HG02763 (cell line): ENCODE measurements at regions not wholly inside any gene's neighbourhood (a gene's known extent, or its start where the extent isn't known, plus 50 kb on each side); places are given as distances from the start of the nearest gene placed in this dataset.
"Not testable (repeated sequence)": the region's sequence is repeated elsewhere in the genome, so short reads cannot be mapped to it uniquely, and the experiment has no call there.

Source experiments
- ATAC-seq: cut with Tn5 transposase; IDR thresholded peaks from one replicate; pipeline ENCODE4 v1.9.1; 2021; ENCODE audit warnings: mild to moderate bottlenecking, moderate library complexity; ENCODE audit not compliant: unreplicated experiment

- not testable (repeated sequence) for ATAC-seq
Observed at GRCh38 chr1:244156617-244157016, 105.5 kb downstream of the ZBTB18 start.

GRCh38 chr1:244157731-244158438 is 106.8 kb downstream of the ZBTB18 start:
- ATAC-seq, result no peak

GRCh38 chr1:244159646-244160045 is 108.6 kb downstream of the ZBTB18 start:
- ATAC-seq, result no peak

- ATAC-seq, result no peak
Observed at GRCh38 chr1:244160455-244161235, 109.6 kb downstream of the ZBTB18 start.

GRCh38 chr1:244161236-244161510 is 110.1 kb downstream of the ZBTB18 start:
- no peak for ATAC-seq

GRCh38 chr1:244162786-244163530 is 111.9 kb downstream of the ZBTB18 start:
- no peak for ATAC-seq

GRCh38 chr1:244163861-244164510 is 112.9 kb downstream of the ZBTB18 start:
- no peak for ATAC-seq

- no peak for ATAC-seq
Observed at GRCh38 chr1:244164511-244164890, 113.4 kb downstream of the ZBTB18 start.

- no peak for ATAC-seq
Observed at GRCh38 chr1:244165021-244165420, 113.9 kb downstream of the ZBTB18 start.

GRCh38 chr1:244165701-244166100 is 114.6 kb downstream of the ZBTB18 start:
- ATAC-seq, result no peak

GRCh38 chr1:244171241-244171985 is 120.3 kb downstream of the ZBTB18 start:
- no peak for ATAC-seq

GRCh38 chr1:244173240-244173639 is 122.2 kb downstream of the ZBTB18 start:
- no peak for ATAC-seq

- no peak for ATAC-seq
Observed at GRCh38 chr1:244173769-244174168, 122.7 kb downstream of the ZBTB18 start.

GRCh38 chr1:244174922-244175521 is 123.9 kb downstream of the ZBTB18 start:
- ATAC-seq, result no peak

GRCh38 chr1:244176201-244176600 is 125.1 kb downstream of the ZBTB18 start:
- no peak for ATAC-seq

GRCh38 chr1:244180256-244180655 is 129.2 kb downstream of the ZBTB18 start:
- ATAC-seq, result no peak

- no peak for ATAC-seq
Observed at GRCh38 chr1:244181867-244182266, 130.8 kb downstream of the ZBTB18 start.

- no peak for ATAC-seq
Observed at GRCh38 chr1:244183037-244183436, 132.0 kb downstream of the ZBTB18 start.

GRCh38 chr1:244186372-244186771 is 135.3 kb downstream of the ZBTB18 start:
- ATAC-seq, result no peak

GRCh38 chr1:244187310-244187709 is 136.2 kb downstream of the ZBTB18 start:
- ATAC-seq, result no peak
